ENCODE measurements at regions not wholly inside any gene's neighbourhood (a gene's known extent, or its start where the extent isn't known, plus 50 kb on each side); places are given as distances from the start of the nearest gene placed in this dataset.

- H3K9me3 ChIP-seq (ENCODE audit: control insufficient read depth, insufficient read depth, low read length), result no peaks in the 10 kb centered on the region
- DNase-seq, result no peak
- no peak overlapping the region for H3K4me3 Mint-ChIP-seq
- no peaks in the 10 kb centered on the region for H3K27me3 ChIP-seq (ENCODE audit: control insufficient read depth, insufficient read depth, low read length)
- no peaks in the 10 kb centered on the region for H3K36me3 Mint-ChIP-seq
- peaks cover under 1 to 20% of the 10 kb centered on the region in 2 donors for H3K27me3 Mint-ChIP-seq (ENCODE audit: low read depth in 2 of 2)
- no peaks in the 10 kb centered on the region for H3K4me1 Mint-ChIP-seq
- intact Hi-C loops (cut with micrococcal nuclease), result no loop called here
- no peak overlapping the region for H3K27ac ChIP-seq (ENCODE audit: low read length)
- no peaks in the 10 kb centered on the region for H3K36me3 ChIP-seq (ENCODE audit: control insufficient read depth, insufficient read depth, low read length)
- H3K4me3 ChIP-seq (ENCODE audit: low read length), result no peak overlapping the region
- no peak for TF ChIP-seq CTCF (IDR thresholded peaks at IDR 0.05)
- peaks cover 0 to 2% of the 10 kb centered on the region in 2 donors for H3K9me3 Mint-ChIP-seq
- no peak overlapping the region for H3K27ac Mint-ChIP-seq
- H3K4me1 ChIP-seq (ENCODE audit: control insufficient read depth, insufficient read depth, low read length), result no peaks in the 10 kb centered on the region
- 80% methylated on average over 1 of the region's 2 CpGs for WGBS (ENCODE audit: insufficient coverage)
- no peak for ATAC-seq
Measured at GRCh38 chr17:14950686-14951085, 314.4 kb downstream of the PMP22 start.

- no peak for TF ChIP-seq CTCF (IDR thresholded peaks at IDR 0.05)
- peaks cover 3 to 20% of the 10 kb centered on the region in 2 donors for H3K27me3 Mint-ChIP-seq (ENCODE audit: low read depth in 2 of 2)
- Histone ChIP-seq H3K4me3 (ENCODE audit: low read length) (no peak overlapping the region), H3K27ac (ENCODE audit: low read length) (no peak overlapping the region), H3K36me3 (ENCODE audit: control insufficient read depth, insufficient read depth, low read length) (no peaks in the 10 kb centered on the region), H3K4me1 (ENCODE audit: control insufficient read depth, insufficient read depth, low read length) (no peaks in the 10 kb centered on the region), H3K27me3 (ENCODE audit: control insufficient read depth, insufficient read depth, low read length) (no peaks in the 10 kb centered on the region), H3K9me3 (ENCODE audit: control insufficient read depth, insufficient read depth, low read length) (no peaks in the 10 kb centered on the region)
- intact Hi-C loops (cut with micrococcal nuclease), result no loop called here
- H3K9me3 Mint-ChIP-seq, result peaks cover 0 to 2% of the 10 kb centered on the region in 2 donors
- ATAC-seq (no peak), DNase-seq (no peak)
- no peak overlapping the region for H3K4me3 Mint-ChIP-seq
- WGBS (ENCODE audit: insufficient coverage), result 70% methylated on average over 2 of the region's 3 CpGs
- no peaks in the 10 kb centered on the region for H3K4me1 Mint-ChIP-seq
- H3K36me3 Mint-ChIP-seq, result no peaks in the 10 kb centered on the region
- H3K27ac Mint-ChIP-seq, result no peak overlapping the region
Measured at GRCh38 chr17:14950216-14950615, 314.9 kb downstream of the PMP22 start.

- Mint-ChIP-seq H3K27me3 (ENCODE audit: low read depth in 2 of 2) (peaks cover 6 to 20% of the 10 kb centered on the region in 2 donors), H3K9me3 (peaks cover 0 to 2% of the 10 kb centered on the region in 2 donors), H3K4me1 (no peaks in the 10 kb centered on the region), H3K4me3 (no peak overlapping the region), H3K36me3 (no peaks in the 10 kb centered on the region), H3K27ac (no peak overlapping the region)
- Histone ChIP-seq H3K27me3 (ENCODE audit: control insufficient read depth, insufficient read depth, low read length) (no peaks in the 10 kb centered on the region), H3K4me1 (ENCODE audit: control insufficient read depth, insufficient read depth, low read length) (no peaks in the 10 kb centered on the region), H3K36me3 (ENCODE audit: control insufficient read depth, insufficient read depth, low read length) (no peaks in the 10 kb centered on the region), H3K9me3 (ENCODE audit: control insufficient read depth, insufficient read depth, low read length) (no peaks in the 10 kb centered on the region), H3K27ac (ENCODE audit: low read length) (no peak overlapping the region), H3K4me3 (ENCODE audit: low read length) (no peak overlapping the region)
- intact Hi-C loops (cut with micrococcal nuclease), result no loop called here
- TF ChIP-seq CTCF (IDR thresholded peaks at IDR 0.05), result no peak
- DNase-seq (no peak), ATAC-seq (no peak)
- WGBS (ENCODE audit: insufficient coverage), result 96% methylated on average over 2 of the region's 2 CpGs
Measured at GRCh38 chr17:14947671-14948070, 317.5 kb downstream of the PMP22 start.

GRCh38 chr17:14946481-14946880 is 318.6 kb downstream of the PMP22 start:
- Histone ChIP-seq H3K4me3 (ENCODE audit: low read length) (no peak overlapping the region), H3K27ac (ENCODE audit: low read length) (no peak overlapping the region), H3K27me3 (ENCODE audit: control insufficient read depth, insufficient read depth, low read length) (no peaks in the 10 kb centered on the region), H3K36me3 (ENCODE audit: control insufficient read depth, insufficient read depth, low read length) (no peaks in the 10 kb centered on the region), H3K9me3 (ENCODE audit: control insufficient read depth, insufficient read depth, low read length) (no peaks in the 10 kb centered on the region), H3K4me1 (ENCODE audit: control insufficient read depth, insufficient read depth, low read length) (no peaks in the 10 kb centered on the region)
- H3K36me3 Mint-ChIP-seq, result no peaks in the 10 kb centered on the region
- no peak for DNase-seq
- no peak for ATAC-seq
- TF ChIP-seq CTCF (IDR thresholded peaks at IDR 0.05), result no peak
- H3K4me1 Mint-ChIP-seq, result no peaks in the 10 kb centered on the region
- peaks cover 8 to 20% of the 10 kb centered on the region in 2 donors for H3K27me3 Mint-ChIP-seq (ENCODE audit: low read depth in 2 of 2)
- WGBS (ENCODE audit: insufficient coverage), result 89% methylated on average over 7 of the region's 7 CpGs
- intact Hi-C loops (cut with micrococcal nuclease), result no loop called here
- no peak overlapping the region for H3K4me3 Mint-ChIP-seq
- H3K27ac Mint-ChIP-seq, result no peak overlapping the region
- peaks cover 0 to 2% of the 10 kb centered on the region in 2 donors for H3K9me3 Mint-ChIP-seq

Data from natural killer cell (primary cell).